Bone marrow (tissue), 2 donors: ENCODE measurements at regions not wholly inside any gene's neighbourhood (a gene's known extent, or its start where the extent isn't known, plus 50 kb on each side); places are given as distances from the start of the nearest gene placed in this dataset.
A peak's percentile ranks its signal among the peaks of the same experiment; 100 is the strongest.
"Not testable (repeated sequence)": the region's sequence is repeated elsewhere in the genome, so short reads cannot be mapped to it uniquely, and the experiment has no call there.

ENCODE experiments used
- DNase-seq, 2 donors: peaks; one replicate each; lab custom pipeline; 2025; lab: John Stamatoyannopoulos, UW

- DNase-seq, result no peak
These were observed 85.9 kb upstream of the TRIM24 start for GRCh38 chr7:138374119-138374693.

DNA sequence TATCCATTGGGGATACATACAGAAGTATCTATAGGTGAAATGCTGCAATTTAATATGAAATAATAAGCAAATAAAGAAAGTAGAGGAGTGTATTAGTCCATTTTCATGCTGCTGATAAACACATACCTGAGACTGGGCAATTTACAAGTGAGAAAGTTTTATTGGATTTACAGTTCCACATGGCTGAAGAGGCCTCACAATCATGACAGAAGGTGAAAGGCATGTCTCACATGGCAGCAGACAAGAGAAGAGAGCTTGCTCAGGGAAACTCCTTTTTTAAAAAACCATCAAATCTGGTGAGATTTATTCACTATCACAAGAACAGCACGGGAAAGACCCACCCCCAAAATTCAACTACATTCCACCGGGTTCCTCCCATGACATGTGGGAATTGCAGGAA is 82.8 kb upstream of the TRIM24 start:
- DNase-seq, result no peak

DNA sequence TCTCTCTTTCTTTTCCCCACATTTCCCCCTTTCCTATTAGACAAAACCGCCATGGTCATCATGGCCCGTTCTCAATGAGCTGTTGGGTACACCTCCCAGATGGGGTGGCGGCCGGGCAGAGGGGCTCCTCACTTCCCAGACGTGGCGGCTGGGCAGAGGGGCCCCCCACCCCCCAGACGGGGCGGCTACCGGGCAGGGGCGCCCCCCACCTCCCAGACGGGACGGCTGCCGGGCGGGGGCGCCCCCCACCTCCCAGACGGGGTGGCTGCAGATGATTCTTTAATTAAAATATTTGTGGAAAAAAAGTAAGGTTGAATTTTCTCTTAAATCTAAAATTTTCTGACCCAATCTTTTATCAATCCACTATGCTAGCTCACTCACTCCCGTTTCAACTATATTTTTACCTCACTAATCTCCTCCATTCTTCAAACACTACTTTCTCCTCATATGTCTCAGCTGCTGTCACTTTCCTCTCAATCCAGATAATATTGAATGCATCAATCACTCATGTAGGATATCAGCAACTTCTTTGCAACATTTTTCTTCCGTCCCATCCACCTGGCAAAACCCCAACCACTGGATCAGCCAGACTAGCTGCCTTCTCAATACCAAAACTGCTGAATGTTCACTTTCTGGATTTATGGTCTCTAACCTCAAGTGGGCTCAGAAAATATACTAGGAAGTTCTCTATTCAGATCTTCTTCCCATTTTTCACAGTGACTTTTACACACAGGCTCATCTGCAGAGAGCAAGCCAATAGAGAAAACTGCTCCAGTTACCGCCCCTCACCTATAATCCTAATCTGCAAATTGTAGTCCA is 81.1 kb upstream of the TRIM24 start:
- no peak for DNase-seq

GRCh38 chr7:138382862-138383565 is 77.0 kb upstream of the TRIM24 start:
- no peak for DNase-seq

DNA sequence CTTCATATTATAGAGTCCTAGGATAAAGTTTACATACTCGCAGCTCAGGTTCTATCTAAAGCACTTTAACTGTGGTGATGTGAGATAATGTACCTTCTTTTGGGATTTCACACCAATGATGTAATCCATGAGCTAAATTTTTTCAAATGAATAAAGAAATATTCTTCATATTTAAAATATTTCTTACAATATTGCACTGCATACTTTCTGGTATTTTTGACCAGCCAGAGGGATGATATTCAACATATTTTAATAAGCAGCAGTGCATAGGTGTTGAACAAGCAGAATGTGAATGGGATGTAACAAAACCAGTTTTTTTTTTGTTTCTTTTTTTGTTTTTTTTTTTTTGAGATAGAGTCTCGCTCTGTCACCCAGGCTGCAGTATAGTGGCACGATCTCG is 73.2 kb upstream of the TRIM24 start:
- no peak for DNase-seq

GRCh38 chr7:138387755-138388475 is 72.1 kb upstream of the TRIM24 start:
- peak in 1 of 2 donors; percentile 29 for DNase-seq

DNA sequence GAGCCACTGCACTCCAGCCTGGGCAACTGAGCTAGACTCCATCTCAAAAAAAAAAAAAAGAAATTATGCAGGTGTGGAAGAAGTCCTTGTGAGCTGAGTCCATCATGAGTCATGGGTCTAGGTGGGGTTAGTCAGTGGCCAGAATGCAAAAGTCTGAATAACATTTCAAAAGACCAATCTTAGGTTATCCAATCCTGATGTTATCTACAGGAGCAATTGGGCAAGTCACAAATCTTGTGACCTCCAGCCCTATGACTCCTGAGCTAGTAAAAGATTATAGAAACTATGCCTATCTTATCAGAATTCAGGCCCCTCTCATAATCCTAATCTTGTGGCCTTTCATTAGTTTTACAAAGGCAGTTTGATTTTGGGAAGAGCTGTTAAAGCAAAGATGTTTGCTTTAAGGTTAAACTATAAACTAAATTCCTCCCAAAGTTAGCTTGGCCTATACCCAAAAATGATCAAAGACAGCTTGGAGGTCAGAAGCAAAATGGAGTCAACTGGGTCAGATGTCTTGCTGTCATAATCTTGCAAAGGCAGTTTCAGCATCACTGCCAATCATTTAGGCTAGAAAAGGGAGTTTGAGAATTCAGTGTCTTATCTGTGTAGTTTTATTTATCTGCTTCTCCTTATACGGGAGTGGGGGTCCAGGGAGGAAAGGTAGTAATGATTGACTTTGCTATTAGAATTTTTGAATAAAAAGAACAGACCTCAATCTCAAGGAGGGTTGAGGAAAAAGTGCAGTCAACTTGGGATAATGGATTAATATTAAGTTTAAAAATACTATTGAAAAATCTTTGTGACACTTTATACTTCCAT is 71.2 kb upstream of the TRIM24 start:
- DNase-seq, result no peak

GRCh38 chr7:138395763-138396162 is 64.3 kb upstream of the TRIM24 start:
- DNase-seq, result no peak

- DNase-seq, result no peak
These were observed 63.6 kb upstream of the TRIM24 start for GRCh38 chr7:138396251-138397070.

DNA sequence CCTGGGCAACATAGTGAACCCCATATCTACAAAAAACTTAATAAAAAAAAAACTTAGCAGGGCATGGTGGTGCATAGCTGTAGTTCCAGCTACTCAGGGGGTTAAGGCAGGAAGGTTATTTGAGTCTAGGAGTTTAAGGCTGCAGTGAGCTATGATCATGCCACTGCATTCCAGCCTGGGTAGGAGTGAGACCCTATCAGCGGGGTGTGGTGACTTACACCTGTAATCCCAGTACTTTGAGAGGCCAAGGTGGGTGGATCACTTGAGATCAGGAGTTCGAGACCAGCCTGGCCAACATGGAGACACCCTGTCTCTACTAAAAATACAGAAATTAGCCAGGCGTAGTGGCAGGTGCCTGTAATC is 63.0 kb upstream of the TRIM24 start:
- DNase-seq, result not testable (repeated sequence)

GRCh38 chr7:138398857-138399256 is 61.2 kb upstream of the TRIM24 start:
- DNase-seq, result no peak

DNA sequence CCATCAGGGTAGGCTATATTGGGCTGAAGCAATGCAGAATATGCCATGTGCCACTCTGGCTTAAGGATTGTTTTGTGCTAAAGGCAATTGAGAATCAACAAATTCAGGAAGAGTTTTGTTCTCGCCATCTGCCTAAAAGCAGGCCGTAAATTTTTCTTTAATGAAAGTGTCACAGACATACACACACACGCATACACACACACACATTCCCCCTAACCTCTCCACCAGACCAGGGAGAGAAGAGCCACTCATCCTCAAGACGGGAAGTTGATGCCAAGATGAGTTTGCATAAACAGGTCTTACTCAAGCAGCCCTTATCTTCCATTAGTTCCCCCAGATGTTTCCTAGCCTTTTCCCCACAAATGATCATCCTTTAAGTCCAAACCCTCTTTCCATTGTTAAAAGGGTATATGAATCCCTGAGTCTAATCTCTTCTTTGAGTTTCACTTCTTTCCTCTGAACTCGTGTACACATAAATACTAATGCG is 59.6 kb upstream of the TRIM24 start:
- peak in 1 of 2 donors; percentile 34 for DNase-seq

GRCh38 chr7:138402749-138403148 is 57.3 kb upstream of the TRIM24 start:
- DNase-seq, result no peak

- DNase-seq, result no peak
These were observed 54.6 kb upstream of the TRIM24 start for GRCh38 chr7:138405496-138405895.

GRCh38 chr7:138407792-138408191 is 52.3 kb upstream of the TRIM24 start:
- DNase-seq, result no peak
